Ectodermal cell (in vitro differentiated cells): ENCODE measurements at regions not wholly inside any gene's neighbourhood (a gene's known extent, or its start where the extent isn't known, plus 50 kb on each side); places are given as distances from the start of the nearest gene placed in this dataset.
A peak's percentile ranks its signal among the peaks of the same experiment; 100 is the strongest.

Source experiments
- H3K27ac ChIP-seq: 2 replicates; pipeline ENCODE4 v1.7.0; 2013; ENCODE audit warnings: mild to moderate bottlenecking, low read depth, low read length; ENCODE audit not compliant: insufficient read depth, poor library complexity, severe bottlenecking
- H3K27me3 ChIP-seq: 2 replicates; pipeline ENCODE4 v1.7.0; 2013; ENCODE audit warnings: mild to moderate bottlenecking, low read length; ENCODE audit not compliant: insufficient read depth, control insufficient read depth, poor library complexity, severe bottlenecking
- H3K36me3 ChIP-seq: one replicate; pipeline ENCODE4 v1.7.0; 2013; ENCODE audit warnings: low read length; ENCODE audit not compliant: control insufficient read depth, insufficient read depth
- H3K4me1 ChIP-seq: one replicate; pipeline ENCODE4 v1.7.0; 2013; ENCODE audit warnings: low read length; ENCODE audit not compliant: control insufficient read depth, insufficient read depth
- H3K4me3 ChIP-seq: 2 replicates; pipeline ENCODE4 v1.7.0; 2013; ENCODE audit warnings: low read depth, low read length, control low read depth; ENCODE audit not compliant: insufficient read depth
- H3K9me3 ChIP-seq: 2 replicates; pipeline ENCODE4 v1.7.0; 2013; ENCODE audit warnings: mild to moderate bottlenecking, low read length, moderate library complexity; ENCODE audit not compliant: control insufficient read depth
- WGBS, 2 experiments: methylation state at CpG; one replicate each; pipeline ENCODE4 v1.1.7; 2013; ENCODE audit warnings: missing lambda C conversion rate in 2 of 2; 5-methylcytosine and 5-hydroxymethylcytosine counted together

DNA sequence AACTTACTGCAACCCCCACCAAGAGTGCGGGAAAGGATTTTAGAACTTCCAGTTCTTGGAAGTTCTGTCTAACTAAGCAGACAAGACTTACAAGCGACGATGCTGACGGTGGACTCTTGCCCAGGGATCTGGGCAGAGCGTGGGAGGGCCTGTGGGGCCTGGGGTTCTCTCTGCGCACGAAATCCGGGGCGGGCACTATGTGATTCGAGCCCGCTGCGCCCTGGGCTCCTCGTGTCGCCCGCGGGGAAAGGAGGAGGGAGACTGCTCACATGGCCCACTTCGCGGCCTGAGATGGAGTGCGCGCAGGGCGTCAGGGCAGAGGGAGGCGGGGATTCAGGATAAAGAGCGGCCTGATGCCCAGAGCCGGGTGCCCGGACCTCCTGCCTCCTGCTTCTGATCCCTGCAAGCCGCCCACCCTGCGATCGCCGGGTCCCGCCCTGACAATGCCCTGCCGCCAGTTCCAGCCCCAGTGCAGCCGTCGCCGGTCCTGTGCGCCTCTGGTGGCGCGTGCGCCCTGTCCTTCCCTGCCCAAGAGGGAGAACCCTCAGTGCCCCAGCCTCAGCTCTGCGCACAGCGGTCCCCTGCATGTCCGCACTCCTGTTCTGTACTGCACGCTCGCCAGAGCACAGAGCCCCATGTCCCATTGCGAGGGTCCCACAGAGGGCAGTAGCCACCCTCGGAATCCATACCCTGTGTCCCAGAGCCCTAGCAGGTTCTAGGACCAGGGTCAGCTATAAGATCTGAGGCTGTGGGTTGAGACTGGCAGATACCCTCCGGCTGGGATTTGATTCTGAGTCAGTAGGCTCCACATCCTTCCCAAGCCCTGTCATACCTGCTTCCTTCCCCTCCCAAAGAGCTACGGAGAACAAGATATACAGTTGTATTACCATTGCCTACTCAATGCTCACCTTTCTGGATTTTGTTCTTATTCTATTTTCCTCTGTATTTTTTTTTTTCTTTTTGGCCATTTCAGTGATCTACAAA lies 99.4 kb upstream of the TMEM106B start:
- Histone ChIP-seq H3K27ac (no peak overlapping the region), H3K4me3 (peak overlapping the region; percentile 7), H3K9me3 (no peaks in the 10 kb centered on the region), H3K4me1 (no peaks in the 10 kb centered on the region), H3K27me3 (peaks cover 16% of the 10 kb centered on the region), H3K36me3 (no peaks in the 10 kb centered on the region)
- 18 to 19% methylated on average over 47 of the region's 47 CpGs for WGBS, 2 experiments

DNA sequence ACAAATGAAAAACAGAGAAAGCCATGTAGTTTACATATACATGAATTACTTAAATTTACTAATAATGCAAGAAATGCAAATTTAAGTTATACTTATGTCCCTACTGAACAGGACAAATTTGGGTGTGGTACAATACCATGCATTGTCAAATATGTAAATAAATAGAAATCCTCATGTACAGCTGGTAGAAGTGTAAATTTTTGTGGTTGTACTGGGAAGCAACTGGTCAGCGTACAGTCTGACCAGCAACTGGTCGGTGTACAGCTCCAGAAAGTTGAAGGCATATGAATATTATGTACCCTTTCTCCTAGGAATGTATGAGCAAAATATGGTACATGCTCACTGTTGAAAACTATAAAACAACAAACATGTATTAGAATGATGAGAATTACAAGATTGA lies 93.9 kb upstream of the TMEM106B start:
- Histone ChIP-seq H3K36me3 (no peaks in the 10 kb centered on the region), H3K4me1 (peaks cover 12% of the 10 kb centered on the region), H3K4me3 (no peak overlapping the region), H3K27ac (no peak overlapping the region), H3K9me3 (no peaks in the 10 kb centered on the region), H3K27me3 (peaks cover 2% of the 10 kb centered on the region)
- 90 to 100% methylated on average over 2 of the region's 2 CpGs for WGBS, 2 experiments

GRCh38 chr7:12119620-12120303 lies 91.3 kb upstream of the TMEM106B start:
- no peaks in the 10 kb centered on the region for H3K36me3 ChIP-seq
- 53 to 66% methylated on average over 2 to 4 of the region's 4 CpGs for WGBS, 2 experiments
- no peak overlapping the region for H3K27ac ChIP-seq
- H3K4me3 ChIP-seq = no peak overlapping the region
- H3K27me3 ChIP-seq = no peaks in the 10 kb centered on the region
- no peaks in the 10 kb centered on the region for H3K9me3 ChIP-seq
- H3K4me1 ChIP-seq = peaks cover 12% of the 10 kb centered on the region

- Histone ChIP-seq H3K4me1 (peaks cover 12% of the 10 kb centered on the region), H3K9me3 (no peaks in the 10 kb centered on the region), H3K27ac (no peak overlapping the region), H3K36me3 (no peaks in the 10 kb centered on the region), H3K27me3 (no peaks in the 10 kb centered on the region), H3K4me3 (no peak overlapping the region)
- 83% methylated on average over 1 of the region's 1 CpG; no CpG with 5 or more reads in 1 of the 2 experiments for WGBS, 2 experiments
Observed at GRCh38 chr7:12120632-12121031, 90.5 kb upstream of the TMEM106B start.

- H3K9me3 ChIP-seq = no peaks in the 10 kb centered on the region
- no peak overlapping the region for H3K4me3 ChIP-seq
- H3K36me3 ChIP-seq = no peaks in the 10 kb centered on the region
- WGBS, 2 experiments = 89 to 96% methylated on average over 1 of the region's 1 CpG
- peaks cover 12% of the 10 kb centered on the region for H3K4me1 ChIP-seq
- no peak overlapping the region for H3K27ac ChIP-seq
- no peaks in the 10 kb centered on the region for H3K27me3 ChIP-seq
Observed at GRCh38 chr7:12123172-12123571, 87.9 kb upstream of the TMEM106B start.

- H3K9me3 ChIP-seq = no peaks in the 10 kb centered on the region
- no peaks in the 10 kb centered on the region for H3K27me3 ChIP-seq
- no peaks in the 10 kb centered on the region for H3K36me3 ChIP-seq
- WGBS, 2 experiments = 87 to 94% methylated on average over 6 of the region's 6 CpGs
- peaks cover 12% of the 10 kb centered on the region for H3K4me1 ChIP-seq
- H3K27ac ChIP-seq = no peak overlapping the region
- no peak overlapping the region for H3K4me3 ChIP-seq
Observed at GRCh38 chr7:12124028-12124427, 87.1 kb upstream of the TMEM106B start.

DNA sequence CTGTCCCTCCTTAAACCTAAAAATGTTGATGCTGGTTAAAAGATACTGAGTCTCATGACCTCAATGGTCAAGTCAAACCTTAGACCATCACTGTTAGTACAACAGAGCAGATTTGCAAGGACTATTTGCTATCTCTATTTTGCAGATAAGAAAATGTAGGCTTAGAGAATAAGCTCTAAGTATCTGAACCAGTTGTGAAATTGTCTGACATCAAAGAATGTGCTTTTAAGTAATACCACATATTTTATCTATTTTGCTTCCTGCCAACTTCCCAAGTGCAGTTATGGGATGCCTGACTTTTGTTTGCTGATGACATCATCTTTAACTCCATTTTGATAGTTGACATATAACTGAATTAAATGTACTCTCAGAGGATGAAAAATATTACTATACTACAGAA lies 83.6 kb upstream of the TMEM106B start:
- Histone ChIP-seq H3K27me3 (no peaks in the 10 kb centered on the region), H3K27ac (no peak overlapping the region), H3K4me1 (no peaks in the 10 kb centered on the region), H3K4me3 (no peak overlapping the region), H3K9me3 (no peaks in the 10 kb centered on the region), H3K36me3 (no peaks in the 10 kb centered on the region)

- Histone ChIP-seq H3K4me1 (no peaks in the 10 kb centered on the region), H3K9me3 (no peaks in the 10 kb centered on the region), H3K4me3 (no peak overlapping the region), H3K27me3 (no peaks in the 10 kb centered on the region), H3K27ac (no peak overlapping the region), H3K36me3 (no peaks in the 10 kb centered on the region)
Observed at GRCh38 chr7:12130609-12131008, 80.5 kb upstream of the TMEM106B start.

DNA sequence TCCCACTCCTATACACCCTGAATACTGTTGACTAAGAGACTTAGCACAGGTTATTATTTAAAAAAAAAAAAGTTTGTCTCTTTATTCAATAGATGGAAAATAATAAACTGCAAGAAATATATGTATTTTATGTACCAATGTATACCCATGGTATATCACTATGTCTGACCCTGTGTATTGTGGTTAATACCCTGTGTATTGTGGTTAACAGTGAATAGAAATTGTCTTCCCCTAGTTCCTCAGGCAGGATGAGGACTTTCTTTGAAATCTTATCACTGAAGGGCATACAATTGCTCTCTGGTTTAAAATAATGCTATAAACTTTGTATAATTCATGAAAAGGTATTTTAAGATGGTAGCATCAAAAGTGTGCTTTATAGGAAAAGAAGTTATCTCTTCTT lies 80.0 kb upstream of the TMEM106B start:
- no peak overlapping the region for H3K27ac ChIP-seq
- no peaks in the 10 kb centered on the region for H3K9me3 ChIP-seq
- no peaks in the 10 kb centered on the region for H3K36me3 ChIP-seq
- H3K4me1 ChIP-seq = no peaks in the 10 kb centered on the region
- H3K27me3 ChIP-seq = no peaks in the 10 kb centered on the region
- no peak overlapping the region for H3K4me3 ChIP-seq

- Histone ChIP-seq H3K27ac (no peak overlapping the region), H3K4me3 (no peak overlapping the region), H3K4me1 (no peaks in the 10 kb centered on the region), H3K9me3 (no peaks in the 10 kb centered on the region), H3K36me3 (no peaks in the 10 kb centered on the region), H3K27me3 (no peaks in the 10 kb centered on the region)
Observed at GRCh38 chr7:12133865-12134264, 77.2 kb upstream of the TMEM106B start.
